HG02943 (cell line): ENCODE measurements at regions not wholly inside any gene's neighbourhood (a gene's known extent, or its start where the extent isn't known, plus 50 kb on each side); places are given as distances from the start of the nearest gene placed in this dataset.

Experiments
- ATAC-seq: cut with Tn5 transposase; IDR thresholded peaks from one replicate; pipeline ENCODE4 v1.9.1; 2021; ENCODE audit warnings: mild to moderate bottlenecking, low read depth, moderate library complexity; ENCODE audit not compliant: unreplicated experiment

- no peak for ATAC-seq
Observed at GRCh38 chr13:65907666-65908525, 1322.2 kb downstream of the PCDH9 start.

DNA sequence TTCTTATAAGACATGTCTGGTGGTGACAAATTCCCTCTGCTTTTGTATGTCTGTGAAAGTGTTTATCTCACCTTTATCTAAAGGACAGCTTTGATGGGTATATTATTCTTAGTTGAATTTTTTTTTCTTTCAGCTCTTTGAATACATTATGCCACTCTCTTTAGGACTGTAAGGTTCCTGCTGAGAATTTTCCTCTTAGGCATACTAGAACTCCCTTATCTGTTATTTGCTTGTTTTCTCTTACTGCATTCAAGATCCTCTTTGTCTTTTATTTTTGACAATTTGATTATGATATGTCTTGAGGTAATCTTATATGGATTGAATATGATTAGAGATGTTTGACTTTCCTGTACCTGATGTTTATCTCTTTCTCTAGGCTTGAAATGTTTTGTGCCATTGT lies 1328.4 kb downstream of the PCDH9 start:
- no peak for ATAC-seq

GRCh38 chr13:65894049-65894448 lies 1336.1 kb downstream of the PCDH9 start:
- ATAC-seq, result no peak

DNA sequence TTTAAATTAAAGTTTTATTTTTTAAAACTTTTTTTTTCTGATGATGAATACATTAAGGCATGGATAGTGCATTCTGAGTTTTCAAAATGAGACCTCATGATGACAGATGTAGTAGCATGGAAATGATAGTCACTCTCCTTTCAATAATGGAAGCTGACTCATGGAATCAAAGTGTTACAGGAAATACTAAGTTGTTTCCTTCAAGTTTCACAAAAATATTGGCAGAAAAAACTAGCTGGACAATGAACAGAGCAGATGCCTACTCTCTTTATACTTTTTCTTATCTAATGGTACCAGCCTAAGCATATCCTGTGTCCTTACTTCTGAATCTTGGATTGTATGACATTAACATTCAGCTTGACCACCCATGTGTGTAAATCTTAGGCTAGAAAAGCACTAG lies 1337.3 kb downstream of the PCDH9 start:
- no peak for ATAC-seq

- ATAC-seq, result no peak
Observed at GRCh38 chr13:65889368-65889767, 1340.8 kb downstream of the PCDH9 start.

- ATAC-seq, result no peak
Observed at GRCh38 chr13:65882810-65883209, 1347.3 kb downstream of the PCDH9 start.

DNA sequence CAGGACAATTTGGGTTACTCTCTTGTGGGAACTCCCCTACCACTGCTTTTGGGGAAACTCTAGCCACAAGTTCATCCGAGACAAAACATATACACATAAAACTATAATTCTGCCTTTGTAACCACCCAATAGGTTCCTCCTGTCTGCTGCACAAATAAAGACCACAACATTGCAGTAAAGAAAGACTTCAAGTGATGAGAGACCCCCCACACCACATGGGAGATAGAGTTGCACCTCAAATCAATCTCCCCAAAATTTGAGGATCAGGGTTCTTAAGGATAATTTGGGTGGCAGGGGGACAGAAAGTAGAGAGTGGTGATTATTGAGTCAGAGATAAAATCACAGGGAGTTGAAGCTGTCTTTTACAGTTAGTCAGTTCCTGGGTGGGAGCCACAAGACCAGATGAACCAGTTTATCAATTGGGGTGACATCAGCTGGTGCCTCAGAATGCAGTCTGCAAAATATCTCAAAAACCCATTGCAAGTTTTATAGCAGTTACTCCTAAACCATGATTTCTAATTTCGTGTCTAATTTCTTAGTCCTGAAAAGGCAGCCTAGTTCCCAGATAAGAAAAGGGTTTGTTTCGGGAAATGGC lies 1348.5 kb downstream of the PCDH9 start:
- no peak for ATAC-seq

DNA sequence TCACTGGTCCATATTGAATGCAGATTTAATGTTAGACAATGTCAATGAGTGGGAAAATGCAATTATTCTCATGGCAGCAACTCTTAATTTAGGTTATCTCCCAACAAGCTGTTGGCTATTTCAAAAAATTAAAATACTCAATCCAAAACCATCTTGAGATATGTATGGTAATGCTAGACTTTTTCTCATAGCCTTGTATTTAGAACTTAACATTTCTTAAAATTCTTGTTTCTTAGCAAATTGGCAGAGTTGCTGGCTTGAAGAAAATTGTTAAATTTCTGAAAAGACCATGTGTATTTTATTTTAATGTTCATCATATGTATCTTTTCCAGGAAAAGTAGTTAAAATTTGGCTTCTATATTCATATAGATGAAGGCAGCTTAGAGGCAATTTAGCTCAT lies 1355.1 kb downstream of the PCDH9 start:
- ATAC-seq, result no peak

DNA sequence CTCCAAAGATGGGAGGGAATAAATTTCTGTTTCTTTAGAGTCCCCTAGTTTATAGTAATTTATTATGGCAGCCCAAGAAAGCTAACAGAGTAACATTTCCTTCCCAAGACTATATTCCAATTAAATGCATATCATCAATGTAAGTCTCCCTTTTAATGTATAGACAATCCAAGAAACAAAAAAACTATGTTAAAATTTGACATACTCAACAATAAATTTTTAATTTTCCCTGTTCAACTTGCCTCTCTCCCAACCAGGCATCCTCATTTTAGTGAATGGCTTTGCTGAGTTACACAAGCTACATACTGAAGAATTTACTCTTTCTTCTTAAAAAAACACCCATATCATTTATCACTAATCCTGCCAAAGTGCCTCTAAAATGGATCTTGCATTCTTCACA lies 1357.7 kb downstream of the PCDH9 start:
- ATAC-seq, result no peak

- no peak for ATAC-seq
Observed at GRCh38 chr13:65868884-65869283, 1361.3 kb downstream of the PCDH9 start.

DNA sequence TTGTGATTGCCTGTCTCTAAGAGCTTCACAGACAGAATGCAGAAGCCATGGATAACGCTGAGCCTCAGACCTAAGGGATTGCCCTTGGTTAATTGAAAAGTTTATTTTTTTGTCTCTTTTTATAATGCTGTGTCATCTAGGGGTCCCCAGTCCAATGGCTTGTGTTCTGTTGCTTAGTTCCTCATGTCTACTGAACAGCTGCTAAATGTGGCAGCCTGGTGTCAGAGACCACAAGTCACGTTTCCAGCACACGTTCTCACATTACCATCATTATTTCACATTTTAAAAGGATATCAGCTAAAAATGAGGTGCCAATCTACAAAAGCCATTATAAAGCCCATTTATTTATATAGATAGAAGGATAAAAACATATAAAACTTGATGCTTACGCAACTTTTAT lies 1362.0 kb downstream of the PCDH9 start:
- no peak for ATAC-seq

DNA sequence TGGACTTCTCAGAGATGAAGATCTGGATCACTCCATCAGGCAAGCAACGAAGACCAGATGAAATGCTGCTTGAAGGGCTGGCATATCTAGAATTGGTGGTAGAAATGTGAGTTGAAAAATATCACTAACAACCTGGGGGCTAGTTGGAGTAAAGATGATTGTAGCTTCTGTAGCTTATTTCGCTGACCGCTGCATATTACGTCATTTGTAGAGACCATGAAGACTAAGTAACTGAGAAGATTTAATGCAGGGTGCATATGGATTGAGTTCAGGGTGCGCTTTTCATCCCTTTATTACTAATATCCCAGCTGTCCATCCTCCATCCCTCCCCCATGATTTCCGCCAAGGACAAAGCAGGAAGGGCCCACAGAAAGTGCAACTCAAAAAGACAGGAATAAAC lies 1364.0 kb downstream of the PCDH9 start:
- no peak for ATAC-seq

DNA sequence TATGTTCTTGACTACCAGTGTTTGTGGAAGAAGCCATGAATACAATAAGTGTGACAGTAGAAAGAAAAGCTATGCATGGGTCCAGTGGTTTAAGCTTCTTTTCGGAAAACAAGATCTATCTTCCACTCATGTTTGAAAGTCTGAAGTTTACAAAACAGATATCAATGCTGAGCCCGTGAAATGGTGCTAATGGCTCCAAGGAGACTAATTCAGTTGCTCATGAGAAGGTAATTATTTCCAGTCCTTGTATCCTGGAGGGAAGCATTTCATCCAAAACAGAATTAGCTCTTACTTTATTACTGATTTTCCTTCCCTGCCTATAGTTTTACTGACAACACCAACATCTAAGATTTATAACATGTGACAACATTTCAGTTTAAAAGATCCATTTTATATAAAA lies 1364.9 kb downstream of the PCDH9 start:
- ATAC-seq, result no peak

- no peak for ATAC-seq
Observed at GRCh38 chr13:65864039-65864438, 1366.1 kb downstream of the PCDH9 start.

- no peak for ATAC-seq
Observed at GRCh38 chr13:65860306-65860705, 1369.8 kb downstream of the PCDH9 start.

DNA sequence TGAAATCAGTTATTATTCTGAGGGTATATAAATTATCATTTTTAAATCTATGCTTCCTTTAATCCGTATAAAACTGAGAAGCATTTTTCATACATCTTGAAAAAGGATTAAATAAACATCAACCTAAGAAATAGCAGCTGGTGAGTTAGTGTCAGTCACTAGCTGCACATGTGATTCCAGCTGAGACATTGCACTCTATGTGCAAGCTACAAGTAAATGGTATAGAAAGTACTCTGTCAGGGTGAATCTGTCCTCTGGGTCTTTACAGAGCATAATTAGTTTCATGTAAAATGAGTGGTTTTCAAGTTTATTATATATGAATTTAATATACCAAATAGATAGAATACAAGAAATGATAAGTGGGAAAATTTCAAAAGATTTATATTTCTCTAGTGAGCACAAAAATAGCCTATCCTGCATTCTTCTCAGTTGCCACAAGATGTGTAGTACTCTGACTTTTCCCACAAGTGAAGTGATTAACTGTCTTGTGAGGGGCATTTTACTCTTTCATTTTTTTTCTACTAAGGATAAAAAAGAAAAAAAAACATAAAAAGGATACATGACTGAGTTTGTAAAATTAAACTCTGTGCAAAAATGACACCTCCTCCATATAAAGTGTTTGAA lies 1372.1 kb downstream of the PCDH9 start:
- ATAC-seq, result no peak

GRCh38 chr13:65856431-65856830 lies 1373.7 kb downstream of the PCDH9 start:
- no peak for ATAC-seq

GRCh38 chr13:65855242-65855805 lies 1374.8 kb downstream of the PCDH9 start:
- ATAC-seq, result no peak

DNA sequence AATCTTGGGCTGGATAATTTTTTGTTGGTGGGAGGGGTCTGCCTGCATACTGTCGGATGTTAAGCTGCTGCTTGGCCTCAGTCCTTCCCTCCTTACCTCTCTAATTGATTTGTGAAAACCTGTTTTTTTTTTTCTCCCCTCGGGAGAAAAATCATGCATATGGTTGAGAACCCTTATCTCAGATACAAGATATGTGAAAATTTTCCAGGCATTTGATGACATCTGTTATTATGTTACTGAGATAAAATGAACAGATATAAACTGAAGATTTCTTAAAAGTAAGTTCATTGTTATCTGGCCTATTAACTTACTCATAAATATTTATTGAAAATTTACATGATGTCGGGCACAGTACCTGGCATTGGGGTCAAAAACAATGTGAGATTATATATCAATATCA lies 1375.7 kb downstream of the PCDH9 start:
- no peak for ATAC-seq

DNA sequence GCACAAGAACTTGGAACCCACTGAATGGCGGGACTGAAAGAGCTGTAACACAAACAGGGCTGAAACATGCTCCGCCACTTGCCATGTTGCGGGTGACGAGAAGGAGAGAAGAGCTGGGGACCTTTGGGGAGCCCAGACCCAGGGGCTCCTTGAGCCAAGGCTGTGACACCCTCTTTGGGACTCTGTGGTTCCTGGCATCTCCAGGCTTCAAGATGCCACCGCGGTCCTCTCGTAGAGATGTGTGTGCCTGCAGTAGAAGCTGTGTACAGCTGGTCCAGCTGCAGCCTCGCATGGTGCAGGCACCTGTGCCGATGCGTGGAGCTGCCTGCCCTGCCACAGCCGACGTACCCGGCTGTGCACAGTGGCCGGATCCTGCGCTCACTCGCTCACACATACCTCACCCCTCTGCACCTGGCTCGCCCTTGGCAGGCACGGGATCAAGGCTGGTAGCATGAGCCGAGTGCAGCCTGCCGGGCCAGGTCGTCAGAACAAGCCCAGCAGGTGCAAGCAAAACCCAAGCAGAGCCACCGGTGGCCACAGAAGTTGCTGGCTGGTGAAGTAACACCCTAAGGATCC lies 1385.8 kb downstream of the PCDH9 start:
- ATAC-seq, result no peak

DNA sequence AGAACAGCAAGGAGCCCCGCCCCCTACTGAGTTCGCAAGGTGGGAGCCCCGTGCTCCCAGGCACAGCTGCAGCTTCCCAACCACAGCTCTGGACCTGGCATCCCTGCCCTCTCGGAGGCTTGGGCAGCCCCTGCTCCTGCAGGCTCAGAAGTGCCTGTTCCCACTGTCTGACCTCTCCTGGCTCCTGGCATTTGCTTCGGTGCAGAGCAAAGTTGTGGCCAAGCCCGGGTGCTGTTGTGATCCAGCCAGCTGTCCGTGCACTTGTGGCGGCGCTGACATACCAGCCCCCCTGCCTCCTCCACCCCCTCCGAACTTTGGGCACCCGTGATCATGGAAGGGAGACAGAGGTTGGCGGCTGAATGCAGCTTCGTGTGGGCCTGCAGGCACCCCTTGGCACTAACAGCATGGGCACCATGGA lies 1386.8 kb downstream of the PCDH9 start:
- no peak for ATAC-seq
